ENCODE measurements at regions not wholly inside any gene's neighbourhood (a gene's known extent, or its start where the extent isn't known, plus 50 kb on each side); places are given as distances from the start of the nearest gene placed in this dataset.
"Not testable (repeated sequence)": the region's sequence is repeated elsewhere in the genome, so short reads cannot be mapped to it uniquely, and the experiment has no call there.

- not testable (repeated sequence) for DNase-seq (ENCODE audit: low spot score)
Observed at GRCh38 chr6:28623242-28623641, 97.6 kb downstream of the GPX5 start.

DNA sequence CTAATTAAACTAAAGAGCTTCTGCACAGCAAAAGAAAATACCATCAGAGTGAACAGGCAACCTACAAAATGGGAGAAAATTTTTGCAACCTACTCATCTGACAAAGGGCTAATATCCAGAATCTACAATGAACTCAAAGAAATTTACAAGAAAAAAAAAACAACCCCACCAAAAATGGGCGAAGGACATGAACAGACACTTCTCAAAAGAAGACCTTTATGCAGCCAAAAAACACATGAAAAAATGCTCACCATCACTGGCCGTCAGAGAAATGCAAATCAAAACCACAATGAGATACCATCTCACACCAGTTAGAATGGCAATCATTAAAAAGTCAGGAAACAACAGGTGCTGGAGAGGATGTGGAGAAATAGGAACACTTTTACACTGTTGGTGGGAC lies 100.7 kb downstream of the GPX5 start:
- DNase-seq (ENCODE audit: low spot score), result not testable (repeated sequence)

DNA sequence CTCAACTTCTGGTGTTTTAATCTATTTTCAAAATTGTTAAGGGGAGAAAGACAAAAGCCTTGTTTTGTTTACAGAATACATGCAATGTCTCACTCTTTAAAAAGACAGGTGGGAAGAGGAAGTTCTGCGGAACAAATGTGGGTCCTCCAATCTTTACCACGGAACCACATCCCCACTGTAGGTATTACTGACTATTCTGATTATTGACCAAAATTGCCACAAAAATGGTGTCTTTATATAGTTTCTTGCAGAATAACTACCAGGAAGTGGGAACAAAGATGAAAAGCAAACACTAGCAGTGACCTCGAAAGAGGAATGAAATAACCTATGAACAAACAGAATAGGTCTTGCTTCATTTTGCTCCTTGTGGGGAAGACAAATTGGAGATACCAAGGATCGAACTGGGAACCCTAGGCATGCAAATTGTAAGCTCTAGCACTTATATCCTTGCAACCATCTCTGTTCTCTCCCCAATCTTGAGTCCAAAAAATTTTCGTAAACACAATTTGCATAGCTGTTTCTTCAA lies 106.7 kb downstream of the GPX5 start:
- DNase-seq (ENCODE audit: low spot score), result no peak

DNA sequence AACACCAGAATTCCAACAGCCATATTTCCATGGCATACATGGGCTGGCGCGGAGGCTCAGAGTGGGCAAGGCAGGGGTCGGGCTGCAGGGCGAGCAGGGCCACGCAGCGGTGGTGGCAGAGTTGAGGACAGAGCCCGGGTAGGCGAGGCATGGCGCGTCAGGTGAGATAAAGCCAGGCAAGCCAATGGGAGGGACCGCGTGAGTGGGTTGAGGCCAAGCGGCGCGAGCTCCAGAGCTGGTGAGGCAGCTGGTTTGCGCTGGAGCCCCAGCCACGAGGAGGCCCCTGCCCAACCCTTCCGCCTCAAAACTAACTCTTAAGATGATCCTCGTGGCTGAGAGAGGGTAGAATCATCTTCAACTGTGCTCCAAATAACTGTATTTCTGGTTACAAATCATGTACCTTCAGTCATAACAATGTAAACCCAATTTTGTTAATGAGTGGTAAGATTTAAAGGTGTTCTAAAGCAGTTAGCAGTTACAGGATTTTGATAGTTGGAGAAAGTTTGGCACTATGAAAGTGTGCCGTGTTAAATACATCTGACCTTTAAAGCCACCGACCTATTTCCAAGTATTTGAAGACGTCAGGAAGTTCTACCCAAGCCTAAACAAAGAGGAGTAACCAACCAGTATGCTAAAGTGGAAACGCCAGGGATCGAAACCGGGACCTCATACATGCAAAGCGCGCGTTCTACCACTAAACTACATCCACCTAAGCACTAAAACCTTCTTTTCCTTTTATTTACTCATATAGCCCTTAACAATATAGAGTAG lies 107.9 kb downstream of the GPX5 start:
- peak; percentile 16 for DNase-seq (ENCODE audit: low spot score)

GRCh38 chr6:28634411-28634760 lies 108.7 kb downstream of the GPX5 start:
- DNase-seq (ENCODE audit: low spot score), result no peak

DNA sequence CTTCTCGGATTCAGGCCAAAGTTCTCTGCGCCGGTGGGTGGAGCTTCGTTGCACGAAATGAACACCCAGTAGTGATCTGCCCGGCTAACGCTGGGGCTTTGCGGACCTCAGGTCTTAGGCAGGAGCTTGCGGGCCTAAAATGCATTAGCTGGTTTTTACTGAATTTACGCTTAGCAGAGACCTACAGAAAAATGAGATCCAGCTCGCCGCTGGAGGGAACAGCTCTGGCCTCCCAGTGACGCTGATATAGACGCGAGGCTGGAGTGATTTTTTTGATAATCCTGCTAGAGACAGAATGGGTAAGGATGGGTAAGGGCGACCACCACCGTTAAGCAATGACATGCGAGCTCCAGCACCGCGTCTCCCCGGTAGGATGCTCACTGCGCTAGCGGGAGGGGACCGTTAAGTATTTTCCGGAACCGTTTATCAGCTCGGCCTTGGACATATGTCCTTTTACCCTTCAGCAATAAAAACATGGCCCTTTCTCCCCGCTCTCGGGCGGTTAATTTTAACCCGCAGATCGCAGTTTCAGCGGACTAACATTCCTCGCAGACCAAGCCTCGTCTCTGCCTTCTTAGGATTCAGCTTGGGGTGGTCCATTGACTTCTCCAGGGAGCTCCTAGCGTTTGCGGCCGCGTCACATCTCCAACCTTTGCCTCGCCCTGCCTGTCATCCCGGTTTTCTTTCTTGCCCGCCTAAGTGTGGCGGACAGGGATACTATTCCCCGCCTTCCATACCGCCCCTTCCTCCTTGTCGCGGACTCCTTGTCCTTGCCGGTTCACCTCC lies 109.3 kb downstream of the GPX5 start:
- DNase-seq (ENCODE audit: low spot score), result peak; percentile 65

GRCh38 chr6:28635547-28636158 lies 110.0 kb downstream of the GPX5 start:
- peak; percentile 26 for DNase-seq (ENCODE audit: low spot score)

- no peak for DNase-seq (ENCODE audit: low spot score)
Observed at GRCh38 chr6:28638787-28639430, 113.2 kb downstream of the GPX5 start.

- DNase-seq (ENCODE audit: low spot score), result not testable (repeated sequence)
Observed at GRCh38 chr6:28639445-28640290, 114.0 kb downstream of the GPX5 start.

DNA sequence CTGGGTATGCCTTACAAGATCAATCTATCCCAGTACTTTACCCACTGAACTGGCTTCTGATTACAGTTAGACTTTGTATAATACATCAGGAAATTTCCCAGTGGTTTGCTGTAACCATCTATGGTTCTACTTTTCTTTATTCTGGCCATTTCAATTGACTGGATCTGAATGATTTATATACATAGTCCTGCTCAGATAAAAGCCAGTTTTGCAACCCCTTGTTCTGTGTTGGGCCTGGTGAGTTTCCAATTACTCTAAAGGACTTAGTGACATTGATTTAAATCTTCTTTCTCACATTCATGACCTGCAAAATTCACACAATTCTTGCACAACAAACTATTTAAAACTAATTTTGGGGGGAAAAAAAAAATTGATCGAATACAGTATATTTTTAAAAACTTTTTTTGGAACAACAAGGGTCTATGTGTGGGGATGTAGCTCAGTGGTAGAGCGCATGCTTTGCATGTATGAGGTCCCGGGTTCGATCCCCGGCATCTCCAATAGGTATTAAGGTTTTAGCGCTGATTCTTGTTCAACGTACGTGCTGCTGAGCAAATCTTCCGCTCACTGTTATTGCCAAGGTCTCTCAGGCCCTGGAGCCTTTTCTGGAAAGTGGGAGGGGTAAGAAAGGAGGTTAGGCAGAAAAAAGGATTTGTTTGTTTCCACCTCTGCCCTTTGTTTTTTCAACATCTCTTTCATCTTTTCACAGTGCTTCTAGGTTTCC lies 117.5 kb downstream of the GPX5 start:
- peak; percentile 34 for DNase-seq (ENCODE audit: low spot score)

DNA sequence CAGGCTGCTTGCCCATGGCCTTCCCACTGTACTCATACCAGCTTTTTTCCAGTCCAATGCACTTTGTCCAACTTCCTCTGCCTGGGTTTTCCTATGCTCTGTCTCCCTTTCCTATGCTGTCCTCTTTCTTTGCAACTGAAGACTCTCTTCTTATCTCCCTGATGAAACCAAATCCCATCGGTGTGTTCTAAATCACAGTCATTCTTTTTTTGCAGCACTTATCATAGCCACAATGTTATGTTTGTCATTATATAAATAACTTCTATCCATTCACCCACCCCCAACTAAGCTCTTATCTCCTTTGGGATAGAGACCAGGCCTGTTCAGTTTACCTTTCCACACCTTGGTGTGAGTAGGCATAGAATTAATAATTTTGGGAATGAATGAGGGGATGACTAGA lies 121.0 kb downstream of the GPX5 start:
- DNase-seq (ENCODE audit: low spot score), result no peak

DNA sequence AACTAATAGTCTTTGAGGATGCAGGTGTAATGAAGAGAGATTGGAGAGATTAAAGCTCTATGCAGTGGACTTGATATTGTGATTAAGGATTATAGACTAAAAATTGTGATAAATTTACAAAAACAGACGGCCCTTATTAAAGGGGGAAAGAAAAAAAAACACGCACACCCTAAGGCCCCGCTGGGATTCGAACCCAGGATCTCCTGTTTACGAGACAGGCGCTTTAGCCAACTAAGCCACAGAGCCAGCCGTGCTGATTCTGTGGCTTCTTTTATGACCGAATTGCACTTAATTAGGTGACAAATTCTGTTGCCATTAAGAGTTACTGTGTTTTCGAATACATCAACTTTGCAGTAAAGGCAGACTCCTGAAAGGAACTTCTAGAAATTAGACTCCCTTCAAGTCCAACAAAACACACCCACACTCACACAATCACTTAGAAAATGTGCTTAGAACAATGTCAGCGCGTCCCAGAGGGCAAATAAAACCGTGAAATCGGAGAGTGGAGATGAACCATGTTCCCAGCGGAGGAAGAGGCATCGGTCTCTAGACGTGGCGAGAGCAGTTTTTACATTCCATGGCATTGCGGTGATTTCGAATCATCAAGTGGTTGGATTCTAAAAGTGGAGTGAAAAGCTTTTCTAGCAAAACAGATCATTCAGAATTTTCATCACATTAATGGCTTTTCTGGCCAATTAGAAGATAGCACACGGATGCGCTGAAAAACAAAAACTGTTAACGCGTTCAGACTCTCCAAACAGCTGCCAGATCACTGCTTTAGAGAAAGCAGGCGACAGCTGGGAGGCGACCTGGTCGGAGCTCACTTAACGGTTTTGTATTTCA lies 122.6 kb downstream of the GPX5 start:
- peak; percentile 70 for DNase-seq (ENCODE audit: low spot score)

DNA sequence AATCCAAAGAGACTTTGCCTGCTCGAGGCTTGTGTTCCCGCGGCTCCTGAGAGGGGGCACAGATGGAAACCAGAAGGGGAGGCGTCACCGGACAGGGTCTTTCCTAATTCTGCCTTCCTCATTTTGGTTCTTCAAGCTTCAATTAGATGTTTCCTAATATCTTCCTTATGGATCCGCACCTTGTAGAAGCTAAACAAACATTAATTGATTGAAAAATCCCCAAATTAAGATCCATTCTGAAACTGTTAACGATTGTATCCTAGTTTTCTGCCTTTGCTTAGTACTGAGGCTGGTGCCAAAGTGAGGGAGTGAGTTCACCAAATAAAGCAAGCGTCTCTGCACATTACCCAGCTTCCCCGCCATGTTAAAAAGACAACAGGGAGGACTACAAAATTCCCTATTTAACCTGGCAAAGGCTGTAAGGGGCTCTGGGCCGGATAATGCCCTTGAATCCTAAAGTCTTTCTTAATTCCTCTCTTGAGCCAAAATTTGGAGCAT lies 123.2 kb downstream of the GPX5 start:
- DNase-seq (ENCODE audit: low spot score), result peak; percentile 13

DNA sequence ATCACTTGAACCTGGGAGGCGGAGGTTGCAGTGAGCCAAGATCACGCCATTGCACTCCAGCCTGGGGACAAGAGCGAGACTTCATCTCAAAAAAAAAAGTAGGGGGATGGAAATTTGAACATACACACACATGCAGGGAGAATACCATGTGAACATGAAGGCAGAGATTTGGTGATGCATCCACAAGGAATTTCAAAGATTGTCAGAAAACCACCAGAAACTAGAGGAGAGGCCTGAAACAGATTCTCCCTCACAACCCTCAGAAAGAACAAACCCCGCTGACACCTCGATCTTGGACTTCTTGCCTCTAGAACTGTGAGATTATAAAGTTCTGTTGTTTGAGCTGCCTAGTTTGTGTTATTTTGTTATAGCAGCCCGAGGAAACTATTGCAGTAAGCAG lies 125.5 kb downstream of the GPX5 start:
- no peak for DNase-seq (ENCODE audit: low spot score)

DNA sequence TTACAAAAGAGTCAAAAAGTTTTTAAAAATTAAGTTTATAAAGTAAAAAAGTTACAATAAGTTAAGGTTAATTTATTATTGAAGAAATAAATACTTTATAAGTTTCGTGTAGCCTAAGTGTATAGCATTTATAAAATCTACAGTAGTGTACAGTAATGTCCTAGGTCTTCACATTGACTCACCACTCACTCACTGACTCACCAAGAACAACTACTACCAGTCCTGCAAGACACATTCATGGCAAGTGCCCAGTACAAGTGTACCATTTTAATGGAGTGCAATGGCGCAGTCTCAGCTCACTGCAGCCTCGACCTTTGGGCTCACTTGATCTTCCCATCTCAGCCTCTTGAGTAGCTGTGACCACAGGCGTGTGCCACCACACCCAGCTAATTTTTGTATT lies 128.2 kb downstream of the GPX5 start:
- DNase-seq (ENCODE audit: low spot score), result no peak

- DNase-seq (ENCODE audit: low spot score), result no peak
Observed at GRCh38 chr6:28655164-28655563, 129.5 kb downstream of the GPX5 start.

- no peak for DNase-seq (ENCODE audit: low spot score)
Observed at GRCh38 chr6:28656715-28657114, 131.0 kb downstream of the GPX5 start.

GRCh38 chr6:28657381-28657768 lies 131.7 kb downstream of the GPX5 start:
- DNase-seq (ENCODE audit: low spot score), result peak; percentile 26

GRCh38 chr6:28657769-28658465 lies 132.2 kb downstream of the GPX5 start:
- DNase-seq (ENCODE audit: low spot score), result peak; percentile 83
